GM19455 (cell line): ENCODE measurements at regions not wholly inside any gene's neighbourhood (a gene's known extent, or its start where the extent isn't known, plus 50 kb on each side); places are given as distances from the start of the nearest gene placed in this dataset.

ENCODE experiments used
- ATAC-seq: cut with Tn5 transposase; IDR thresholded peaks from one replicate; pipeline ENCODE4 v1.9.1; 2021; ENCODE audit not compliant: unreplicated experiment

GRCh38 chr3:187950671-187951070 is 203.3 kb upstream of the LPP start:
- ATAC-seq: no peak

DNA sequence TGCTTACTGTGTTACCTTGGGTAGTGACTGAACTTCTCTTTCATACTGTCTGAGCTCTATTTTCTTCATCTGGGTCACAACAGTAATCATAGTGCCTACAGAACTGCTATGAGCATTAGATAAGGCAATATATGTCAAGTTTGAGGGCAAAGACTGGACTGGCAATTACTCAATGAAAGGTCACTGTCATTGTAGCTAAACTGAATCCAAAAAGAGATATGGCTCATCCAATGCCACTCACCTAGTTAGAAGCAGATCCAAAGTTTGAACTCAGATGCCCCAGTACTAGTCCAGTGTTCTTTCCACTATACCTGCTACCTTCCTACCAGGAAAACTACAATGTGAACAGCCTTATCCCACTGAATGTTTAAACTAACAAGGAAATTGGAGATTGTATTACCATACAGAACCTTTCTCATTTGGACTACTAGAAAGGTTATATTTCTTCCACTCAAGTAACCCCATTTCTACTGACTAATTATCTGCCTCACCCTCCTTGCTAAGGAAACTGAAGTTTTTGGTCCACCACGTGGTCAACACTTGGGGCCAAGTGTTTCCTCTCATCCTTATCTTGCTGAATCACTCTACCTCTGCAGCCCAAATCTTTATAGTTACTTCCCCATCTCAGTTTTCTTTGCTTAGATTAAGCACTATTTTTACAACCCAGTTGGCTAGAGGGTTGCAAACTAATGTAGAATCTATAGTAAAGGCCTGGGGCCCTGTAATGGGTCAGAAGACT is 202.3 kb upstream of the LPP start:
- no peak for ATAC-seq

GRCh38 chr3:187952849-187953248 is 201.1 kb upstream of the LPP start:
- ATAC-seq: no peak

GRCh38 chr3:187954516-187954872 is 199.5 kb upstream of the LPP start:
- ATAC-seq: no peak

DNA sequence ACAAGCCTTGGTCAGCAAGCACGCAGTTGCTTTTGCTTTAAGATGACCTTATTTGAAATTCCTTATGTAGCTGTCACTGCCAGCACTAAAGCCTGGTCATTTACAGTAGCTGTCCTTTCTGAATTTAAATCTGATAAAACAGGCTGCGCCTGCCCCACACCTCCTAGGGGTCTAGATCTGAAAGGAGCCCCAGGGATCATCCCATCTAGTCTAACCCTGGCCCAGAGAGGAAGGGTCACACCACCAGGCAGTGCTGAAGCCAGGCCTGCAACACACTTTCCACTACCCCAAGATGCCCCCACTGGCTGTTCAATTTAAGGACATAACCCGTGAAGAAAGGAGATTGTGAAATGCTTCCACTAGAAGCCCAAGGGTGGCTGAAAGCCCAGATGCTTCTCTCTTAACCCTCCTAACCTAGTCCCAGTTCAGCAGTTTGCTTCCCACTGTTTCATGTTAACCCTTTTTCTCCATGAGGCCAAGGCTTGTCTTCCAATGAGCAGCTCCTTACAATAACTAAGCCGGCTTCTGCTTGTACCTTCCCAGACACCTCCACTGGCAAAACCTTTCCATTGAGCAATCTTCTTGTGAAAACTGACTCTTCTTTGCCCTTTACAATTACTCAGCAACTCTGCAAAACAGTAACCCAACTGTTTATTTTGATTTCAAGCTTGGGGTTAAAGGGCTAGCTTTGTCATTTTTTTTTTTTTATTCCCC is 198.9 kb upstream of the LPP start:
- no peak for ATAC-seq

GRCh38 chr3:187955587-187955952 is 198.4 kb upstream of the LPP start:
- no peak for ATAC-seq

DNA sequence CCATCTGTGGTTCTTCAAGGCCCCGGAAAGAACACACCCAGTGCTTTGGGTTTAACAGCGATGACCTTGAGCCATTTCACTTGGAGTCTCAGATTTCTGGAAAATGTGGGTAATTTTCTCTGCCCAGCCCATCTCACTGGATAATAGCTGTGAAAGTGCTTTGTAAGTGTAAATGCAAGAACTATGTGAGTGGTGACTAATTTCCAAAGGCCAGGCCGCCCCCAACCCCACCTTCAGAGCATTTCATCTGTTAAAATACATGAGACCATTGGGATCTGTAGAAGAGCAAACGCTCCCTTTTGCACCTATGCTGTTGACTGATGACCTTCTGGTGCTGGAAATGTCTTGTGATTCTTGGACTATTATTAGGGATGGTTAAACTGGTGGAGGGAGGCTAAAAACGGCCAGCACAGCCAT is 196.8 kb upstream of the LPP start:
- ATAC-seq: no peak

GRCh38 chr3:187957582-187957981 is 196.4 kb upstream of the LPP start:
- ATAC-seq: no peak

DNA sequence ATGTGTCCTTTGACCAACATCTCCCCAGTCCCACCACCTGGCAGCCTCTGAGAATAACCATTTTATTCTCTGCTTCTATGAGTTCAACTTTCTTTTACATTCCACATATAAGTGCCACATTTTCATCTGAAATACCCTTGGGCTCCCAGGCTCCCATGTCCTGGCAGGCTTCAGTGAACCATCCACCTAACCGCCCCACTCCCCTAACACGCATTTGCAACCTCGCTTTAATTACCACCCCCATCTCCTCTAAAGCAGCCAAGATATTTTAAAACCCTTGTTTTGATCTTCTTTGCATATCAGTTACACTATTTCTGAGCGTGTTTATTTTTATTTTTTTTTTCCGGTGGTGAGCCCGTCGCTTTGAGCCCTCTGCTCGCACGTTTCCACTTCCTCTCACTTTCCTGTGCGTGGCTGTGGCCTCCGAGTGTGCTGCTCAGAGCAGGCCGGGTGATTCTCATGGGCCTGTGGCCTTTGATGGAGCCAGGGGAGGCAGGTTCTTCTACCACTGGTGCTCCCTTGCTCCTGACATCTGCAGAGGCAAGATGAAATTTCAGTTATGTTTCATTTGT is 195.4 kb upstream of the LPP start:
- no peak for ATAC-seq

GRCh38 chr3:187960820-187961219 is 193.1 kb upstream of the LPP start:
- ATAC-seq: no peak

DNA sequence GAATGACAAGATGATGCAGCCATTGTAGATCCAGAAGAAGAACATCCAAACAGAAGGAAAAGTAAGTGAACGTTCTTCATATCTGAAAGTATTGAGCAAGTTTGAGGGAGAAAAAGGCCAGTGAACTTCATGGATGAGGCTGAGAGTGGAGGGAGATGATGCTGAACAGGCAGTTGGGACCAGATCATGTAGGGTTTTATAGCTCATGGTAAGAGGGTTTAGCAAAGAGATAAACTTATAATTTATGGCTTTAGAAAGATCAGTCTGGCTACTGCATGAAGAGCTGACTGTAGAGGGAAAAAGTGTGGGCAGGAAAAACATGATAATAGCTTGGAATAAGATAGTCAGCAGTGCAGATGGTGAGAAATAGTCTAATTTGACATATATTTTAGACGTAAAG is 192.6 kb upstream of the LPP start:
- no peak for ATAC-seq

GRCh38 chr3:187963003-187963676 is 190.8 kb upstream of the LPP start:
- ATAC-seq: no peak

DNA sequence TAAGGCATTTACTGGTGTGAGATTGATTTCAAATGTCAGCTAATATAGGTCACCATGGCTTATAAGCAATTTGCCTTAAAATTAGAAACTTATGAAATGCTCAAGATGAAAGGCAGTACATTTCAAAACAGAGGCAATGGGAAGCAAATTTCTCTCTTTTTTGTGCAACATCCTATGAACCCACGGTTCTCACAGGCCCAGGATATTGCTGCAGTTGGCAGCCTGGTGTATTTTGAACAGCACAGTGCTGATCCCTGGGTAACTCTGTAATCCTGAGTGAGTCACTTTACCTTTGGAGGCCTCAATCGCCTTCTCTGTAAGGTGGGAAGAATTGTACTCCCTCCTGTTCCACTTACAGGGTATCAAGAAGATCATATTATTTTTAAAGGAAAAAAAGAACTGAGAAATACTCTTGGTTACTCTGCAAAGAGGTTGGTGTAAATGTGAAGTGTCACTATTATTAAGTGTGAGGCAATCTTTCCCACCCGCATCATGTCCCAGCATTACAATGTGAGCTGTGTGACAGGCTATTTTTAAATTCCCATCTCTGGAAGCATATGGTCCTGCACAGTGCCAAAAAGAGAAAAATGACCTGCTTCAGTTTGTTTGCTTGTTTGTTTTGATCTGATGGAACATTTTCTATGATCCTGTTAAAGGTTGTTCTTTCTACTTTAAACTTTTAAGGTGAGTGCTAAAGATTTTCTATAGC is 190.1 kb upstream of the LPP start:
- ATAC-seq: no peak

DNA sequence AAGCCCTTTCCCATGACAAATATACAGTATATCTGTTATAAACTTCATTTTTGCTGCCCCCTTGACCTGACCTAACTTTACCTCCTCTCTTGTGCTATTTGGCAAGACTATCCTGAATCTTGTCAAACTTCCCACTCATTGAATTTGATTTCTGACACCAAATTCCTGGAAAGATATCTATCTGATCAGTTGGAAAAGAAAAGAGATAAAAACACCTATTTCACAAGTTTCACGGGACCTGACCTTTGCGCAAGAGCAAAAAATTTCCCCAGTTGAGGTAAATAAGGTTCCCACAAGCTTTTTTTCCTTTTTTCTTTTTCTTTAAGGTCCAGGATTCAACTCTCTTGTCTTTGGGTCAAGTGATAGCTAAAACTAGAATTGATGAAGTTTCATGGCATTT is 189.2 kb upstream of the LPP start:
- ATAC-seq: no peak

GRCh38 chr3:187966096-187966495 is 187.9 kb upstream of the LPP start:
- ATAC-seq: no peak

DNA sequence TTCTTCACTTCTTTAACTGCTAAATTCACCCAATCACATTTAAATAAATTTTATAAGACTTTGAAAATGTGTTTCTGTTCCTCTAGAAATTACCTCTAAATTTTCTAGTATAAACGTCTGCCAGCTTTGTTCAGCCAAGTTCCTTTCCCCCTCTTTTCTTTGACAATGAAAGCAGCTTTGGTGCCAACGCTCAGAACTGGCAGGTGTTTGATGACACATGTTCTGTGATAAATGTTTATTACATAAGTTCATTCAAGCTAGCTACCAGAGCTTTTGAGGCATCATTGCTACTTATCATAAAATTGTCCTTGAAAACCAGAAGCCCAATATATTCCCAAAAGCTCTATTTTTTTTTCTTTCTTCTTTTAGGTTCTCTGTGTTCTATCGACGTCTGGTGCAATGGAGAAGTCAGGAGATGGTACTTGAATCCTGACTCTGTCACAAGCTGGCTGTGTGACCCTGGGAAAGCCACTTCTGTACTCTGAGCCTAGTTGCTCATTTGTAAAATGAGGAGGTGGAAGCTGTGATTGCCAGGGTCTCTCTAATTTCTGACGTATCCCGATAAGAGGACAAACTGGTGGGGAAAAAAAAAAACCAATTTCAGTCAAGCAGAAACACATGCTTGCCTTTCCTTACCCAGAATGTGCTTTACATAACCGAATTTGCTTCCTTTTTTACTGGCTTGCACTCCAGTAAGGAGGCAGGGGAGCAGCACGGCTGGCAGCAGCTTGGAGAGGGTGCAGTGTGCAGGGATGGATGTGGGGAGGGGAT is 187.1 kb upstream of the LPP start:
- no peak for ATAC-seq

- ATAC-seq: no peak
Measured at GRCh38 chr3:187967993-187968392, 186.0 kb upstream of the LPP start.

GRCh38 chr3:187968883-187969580 is 184.9 kb upstream of the LPP start:
- no peak for ATAC-seq

- no peak for ATAC-seq
Measured at GRCh38 chr3:187969581-187969950, 184.4 kb upstream of the LPP start.

GRCh38 chr3:187970106-187970505 is 183.9 kb upstream of the LPP start:
- no peak for ATAC-seq
